GM19043 (cell line): ENCODE measurements at regions not wholly inside any gene's neighbourhood (a gene's known extent, or its start where the extent isn't known, plus 50 kb on each side); places are given as distances from the start of the nearest gene placed in this dataset.
"Not testable (repeated sequence)": the region's sequence is repeated elsewhere in the genome, so short reads cannot be mapped to it uniquely, and the experiment has no call there.

ENCODE experiments used
- ATAC-seq: cut with Tn5 transposase; IDR thresholded peaks from one replicate; pipeline ENCODE4 v1.9.1; 2021; ENCODE audit warnings: low read depth; ENCODE audit not compliant: unreplicated experiment

- ATAC-seq: no peak
Measured at GRCh38 chr4:181834071-181834470, 409.1 kb upstream of the TENM3 start.

- ATAC-seq: no peak
Measured at GRCh38 chr4:181835348-181835747, 407.9 kb upstream of the TENM3 start.

GRCh38 chr4:181838253-181838652, 404.9 kb upstream of the TENM3 start:
- no peak for ATAC-seq

- not testable (repeated sequence) for ATAC-seq
Measured at GRCh38 chr4:181843797-181844196, 399.4 kb upstream of the TENM3 start.

GRCh38 chr4:181845617-181846016, 397.6 kb upstream of the TENM3 start:
- no peak for ATAC-seq

GRCh38 chr4:181846934-181847333, 396.3 kb upstream of the TENM3 start:
- no peak for ATAC-seq

- ATAC-seq: no peak
Measured at GRCh38 chr4:181848357-181848756, 394.8 kb upstream of the TENM3 start.

GRCh38 chr4:181849472-181849871, 393.7 kb upstream of the TENM3 start:
- no peak for ATAC-seq

GRCh38 chr4:181853881-181854511, 389.2 kb upstream of the TENM3 start:
- ATAC-seq: no peak

- no peak for ATAC-seq
Measured at GRCh38 chr4:181855307-181855706, 387.9 kb upstream of the TENM3 start.

- ATAC-seq: not testable (repeated sequence)
Measured at GRCh38 chr4:181857471-181857870, 385.7 kb upstream of the TENM3 start.

GRCh38 chr4:181858741-181859140, 384.5 kb upstream of the TENM3 start:
- no peak for ATAC-seq

- ATAC-seq: no peak
Measured at GRCh38 chr4:181859439-181859838, 383.8 kb upstream of the TENM3 start.

- ATAC-seq: no peak
Measured at GRCh38 chr4:181860157-181860556, 383.0 kb upstream of the TENM3 start.

GRCh38 chr4:181860668-181861067, 382.5 kb upstream of the TENM3 start:
- ATAC-seq: no peak

- ATAC-seq: no peak
Measured at GRCh38 chr4:181863856-181864255, 379.3 kb upstream of the TENM3 start.

GRCh38 chr4:181870326-181870725, 372.9 kb upstream of the TENM3 start:
- ATAC-seq: no peak

GRCh38 chr4:181874602-181875001, 368.6 kb upstream of the TENM3 start:
- no peak for ATAC-seq

GRCh38 chr4:181877329-181877848, 365.8 kb upstream of the TENM3 start:
- no peak for ATAC-seq

- no peak for ATAC-seq
Measured at GRCh38 chr4:181890031-181890430, 353.2 kb upstream of the TENM3 start.

- no peak for ATAC-seq
Measured at GRCh38 chr4:181890911-181891310, 352.3 kb upstream of the TENM3 start.

GRCh38 chr4:181896614-181897013, 346.6 kb upstream of the TENM3 start:
- no peak for ATAC-seq

- no peak for ATAC-seq
Measured at GRCh38 chr4:181897935-181898334, 345.3 kb upstream of the TENM3 start.
